NT2/D1 (cell line): ENCODE measurements at regions not wholly inside any gene's neighbourhood (a gene's known extent, or its start where the extent isn't known, plus 50 kb on each side); places are given as distances from the start of the nearest gene placed in this dataset.
"Not testable (repeated sequence)": the region's sequence is repeated elsewhere in the genome, so short reads cannot be mapped to it uniquely, and the experiment has no call there.

Experiments
- DNase-seq: peaks from one replicate; pipeline ENCODE4 v3.0.0-alpha.2; 2011; ENCODE audit warnings: low read depth, low spot score
- H3K27me3 ChIP-seq: 2 replicates; pipeline ENCODE4 v1.6.0; 2011; ENCODE audit warnings: mild to moderate bottlenecking; ENCODE audit not compliant: insufficient read length, insufficient read depth
- H3K36me3 ChIP-seq: 2 replicates; pipeline ENCODE4 v1.6.1; 2011; ENCODE audit warnings: mild to moderate bottlenecking, low read length, mixed read lengths; ENCODE audit not compliant: insufficient read depth, insufficient read length
- H3K4me1 ChIP-seq: 2 replicates; pipeline ENCODE4 v1.5.1; 2011; ENCODE audit not compliant: insufficient read depth, insufficient read length
- H3K4me3 ChIP-seq: 2 replicates; pipeline ENCODE4 v1.5.1; 2011; ENCODE audit warnings: low read depth; ENCODE audit not compliant: insufficient read length
- H3K9ac ChIP-seq: 2 replicates; pipeline ENCODE4 v1.6.0; 2011; ENCODE audit warnings: low read depth; ENCODE audit not compliant: insufficient read length
- H3K9me3 ChIP-seq: 2 replicates; pipeline ENCODE4 v1.5.1; 2011; ENCODE audit warnings: mild to moderate bottlenecking, low read length; ENCODE audit not compliant: insufficient read depth

DNA sequence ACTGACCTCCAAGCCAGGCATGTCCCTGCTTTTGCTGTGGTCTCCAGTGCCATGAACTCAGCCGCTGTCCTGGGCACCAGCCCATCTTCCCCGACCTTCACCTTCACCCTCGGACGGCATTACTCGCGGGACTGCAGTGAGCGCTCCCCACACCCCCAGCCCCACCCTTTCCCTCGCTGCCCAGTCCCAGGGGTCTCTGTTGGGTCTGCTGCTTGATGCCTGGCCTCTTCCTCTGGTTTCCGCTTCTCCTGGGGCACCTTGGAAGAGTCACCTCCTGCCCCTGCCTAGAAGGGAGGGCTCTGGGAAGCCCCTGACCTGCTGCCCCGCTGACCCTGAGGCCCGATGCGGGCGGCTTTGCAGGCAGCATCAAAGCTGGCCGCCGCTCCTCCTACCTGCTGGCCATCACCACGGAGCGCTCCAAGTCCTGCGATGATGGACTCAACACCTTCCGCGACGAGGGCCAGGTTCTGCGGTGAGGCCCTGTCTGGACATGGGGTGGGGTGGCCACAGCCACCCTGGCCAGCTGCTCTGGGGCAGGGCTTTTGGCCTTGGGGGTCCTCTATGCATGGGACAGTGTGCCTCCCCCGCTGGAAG lies 102.3 kb downstream of the ZNF267 start:
- not testable (repeated sequence) for H3K9ac ChIP-seq, H3K9me3 ChIP-seq, H3K36me3 ChIP-seq

DNA sequence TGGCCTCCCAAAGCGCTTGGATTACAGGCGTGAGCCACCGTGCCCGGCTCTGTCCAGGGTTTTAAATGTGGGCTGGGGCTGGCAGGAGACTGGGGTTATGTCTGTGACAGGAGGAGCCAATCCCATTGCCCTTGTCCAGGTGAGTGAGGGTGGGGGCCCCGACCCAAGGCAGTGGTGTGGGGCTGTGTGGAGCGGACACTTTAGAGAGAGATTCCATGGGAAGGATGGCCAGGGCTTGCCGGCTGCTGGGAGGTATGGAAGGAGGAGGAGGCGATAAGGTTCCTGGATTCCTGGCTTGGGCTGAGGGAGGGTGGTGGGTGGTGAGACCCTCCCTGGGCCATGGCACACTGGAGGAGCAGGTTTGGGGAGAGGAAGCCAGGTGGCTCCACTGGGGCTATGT lies 104.9 kb downstream of the ZNF267 start:
- not testable (repeated sequence) for H3K27me3 ChIP-seq, H3K36me3 ChIP-seq, DNase-seq, H3K9me3 ChIP-seq, H3K4me1 ChIP-seq, H3K4me3 ChIP-seq, H3K9ac ChIP-seq

More for the DNA sequence above, 102.3 kb downstream of the ZNF267 start:
- H3K4me1 ChIP-seq, H3K27me3 ChIP-seq, DNase-seq, H3K4me3 ChIP-seq: not testable (repeated sequence)

DNA sequence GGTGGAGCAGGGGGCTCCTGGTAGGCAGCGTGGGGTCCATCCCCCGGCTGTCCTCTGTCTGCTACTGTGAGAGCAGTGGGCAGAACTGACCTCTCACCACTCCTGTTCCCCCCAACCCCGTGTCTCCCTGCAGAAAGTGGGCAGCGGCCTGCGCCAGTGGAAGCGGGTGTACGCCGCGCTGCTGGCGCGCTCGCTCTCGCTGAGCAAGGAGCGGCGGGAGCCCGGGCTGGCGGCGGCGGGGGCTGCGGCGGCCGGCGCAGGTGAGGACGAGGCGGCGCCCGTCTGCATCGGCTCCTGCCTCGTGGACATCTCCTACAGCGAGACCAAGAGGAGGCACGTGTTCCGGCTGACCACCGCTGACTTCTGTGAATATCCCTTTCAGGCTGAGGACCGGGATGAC lies 108.1 kb downstream of the ZNF267 start:
- H3K9ac ChIP-seq, H3K4me3 ChIP-seq, DNase-seq, H3K4me1 ChIP-seq, H3K9me3 ChIP-seq, H3K36me3 ChIP-seq, H3K27me3 ChIP-seq: not testable (repeated sequence)

DNA sequence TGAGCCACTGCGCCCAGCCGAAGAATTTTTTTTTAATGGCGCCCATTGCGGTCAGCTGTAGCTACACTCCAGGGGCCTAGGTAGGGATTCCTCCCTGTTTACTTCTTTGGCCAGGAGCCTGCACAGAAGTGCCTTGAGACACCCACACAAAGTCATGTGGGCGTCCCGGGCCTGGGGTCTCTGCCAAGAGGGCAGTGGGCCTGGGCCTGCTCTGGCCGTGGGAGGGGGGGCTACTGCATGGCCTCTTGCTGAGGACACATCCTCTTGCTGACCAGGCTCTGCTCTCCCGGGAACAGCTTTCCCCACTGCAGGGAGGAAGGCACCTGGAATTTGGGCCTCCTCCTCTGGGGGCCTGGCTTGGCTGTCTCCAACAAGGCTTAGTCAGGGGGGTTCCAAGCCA lies 109.4 kb downstream of the ZNF267 start:
- H3K4me3 ChIP-seq, H3K27me3 ChIP-seq, H3K4me1 ChIP-seq, H3K9ac ChIP-seq, DNase-seq, H3K9me3 ChIP-seq, H3K36me3 ChIP-seq: not testable (repeated sequence)

DNA sequence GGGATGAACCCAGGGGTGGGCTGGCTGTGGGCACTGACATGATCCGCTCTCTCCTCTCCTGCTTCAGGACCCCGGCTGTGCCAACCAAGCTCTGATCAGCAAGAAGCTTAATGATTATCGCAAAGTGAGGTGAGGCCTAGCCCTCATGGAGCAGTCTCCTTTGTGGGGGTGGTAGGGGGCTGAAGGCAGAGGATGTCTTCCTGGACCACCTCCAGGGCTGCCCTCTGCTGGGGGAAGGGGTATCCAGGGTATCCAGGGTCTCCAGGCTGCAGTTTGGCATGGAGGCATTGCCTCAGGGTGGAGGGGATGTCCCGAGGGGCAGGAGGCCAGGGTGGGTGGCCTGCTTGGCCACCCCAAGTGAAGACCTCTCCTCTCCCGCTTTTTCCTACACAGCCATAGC lies 110.1 kb downstream of the ZNF267 start:
- not testable (repeated sequence) for H3K4me1 ChIP-seq, H3K9me3 ChIP-seq, H3K4me3 ChIP-seq, H3K9ac ChIP-seq, H3K27me3 ChIP-seq, H3K36me3 ChIP-seq, DNase-seq

DNA sequence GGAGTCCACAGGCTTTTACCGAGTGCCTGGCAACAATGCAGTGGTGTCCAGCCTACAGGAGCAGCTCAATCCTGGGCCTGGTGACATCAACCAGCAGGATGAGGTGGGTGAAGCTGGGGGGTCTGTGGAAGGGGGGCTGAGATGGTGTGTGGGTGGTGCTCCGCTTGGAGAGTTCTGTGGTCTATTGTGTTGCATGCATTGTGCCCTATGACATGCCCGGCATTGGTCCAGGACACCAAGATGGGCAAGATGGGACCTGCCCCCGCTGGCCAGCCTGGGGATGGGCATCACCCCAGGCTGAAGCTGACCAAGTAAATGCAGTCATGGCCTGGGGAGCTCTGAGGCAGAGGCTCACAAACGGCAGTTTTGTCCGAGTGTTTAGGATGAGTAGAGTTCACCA lies 113.3 kb downstream of the ZNF267 start:
- H3K9me3 ChIP-seq, H3K4me1 ChIP-seq, H3K9ac ChIP-seq, H3K4me3 ChIP-seq, H3K36me3 ChIP-seq, H3K27me3 ChIP-seq, DNase-seq: not testable (repeated sequence)

DNA sequence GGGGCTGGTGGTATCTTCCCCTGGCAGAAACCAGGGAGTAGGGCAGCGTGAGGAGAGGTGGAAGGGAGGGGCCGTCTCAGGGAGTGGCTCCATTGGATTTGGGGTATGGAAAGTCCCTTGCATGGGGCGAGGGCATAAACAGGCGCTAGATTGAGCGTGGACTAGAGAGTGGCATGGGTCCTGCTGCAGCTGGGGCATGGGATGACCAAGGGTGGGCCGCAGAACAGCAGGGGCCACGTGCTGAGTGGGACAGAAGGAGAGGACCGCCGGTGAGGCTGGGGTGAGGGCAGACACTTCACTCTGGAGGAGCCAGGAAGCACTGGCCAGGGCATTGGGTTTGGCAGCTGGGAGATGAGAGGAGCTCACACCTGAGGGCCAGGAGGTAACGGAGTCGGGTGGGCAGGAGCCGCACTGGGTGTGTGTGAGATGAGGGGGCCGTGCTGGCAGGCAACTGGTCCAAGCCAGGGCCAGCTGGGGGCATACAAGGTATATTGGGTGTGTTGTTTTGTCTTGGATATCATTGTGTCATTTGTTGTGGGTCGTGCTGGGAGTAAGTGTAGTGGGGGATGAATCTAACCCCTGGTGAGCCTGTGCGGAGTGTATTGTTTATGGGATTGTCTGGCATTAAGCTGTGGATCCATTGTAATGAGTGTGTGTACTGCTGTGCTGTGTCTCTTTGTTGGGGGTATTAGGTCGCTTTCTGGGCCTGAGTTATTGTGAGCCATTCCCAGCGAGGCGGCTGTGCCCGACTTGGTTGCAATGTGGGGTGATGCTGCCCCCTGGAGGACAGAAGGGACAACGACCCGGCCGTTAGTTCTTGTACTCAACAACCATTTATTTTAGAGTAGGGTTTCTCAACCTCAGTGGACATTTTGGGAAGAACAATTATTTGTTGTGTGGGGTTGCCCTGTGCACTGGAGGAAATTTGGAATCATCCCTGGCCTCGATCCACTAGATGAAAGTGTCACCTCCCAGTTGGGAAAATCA lies 115.3 kb downstream of the ZNF267 start:
- H3K9me3 ChIP-seq, DNase-seq, H3K4me3 ChIP-seq, H3K9ac ChIP-seq, H3K4me1 ChIP-seq, H3K36me3 ChIP-seq, H3K27me3 ChIP-seq: not testable (repeated sequence)

DNA sequence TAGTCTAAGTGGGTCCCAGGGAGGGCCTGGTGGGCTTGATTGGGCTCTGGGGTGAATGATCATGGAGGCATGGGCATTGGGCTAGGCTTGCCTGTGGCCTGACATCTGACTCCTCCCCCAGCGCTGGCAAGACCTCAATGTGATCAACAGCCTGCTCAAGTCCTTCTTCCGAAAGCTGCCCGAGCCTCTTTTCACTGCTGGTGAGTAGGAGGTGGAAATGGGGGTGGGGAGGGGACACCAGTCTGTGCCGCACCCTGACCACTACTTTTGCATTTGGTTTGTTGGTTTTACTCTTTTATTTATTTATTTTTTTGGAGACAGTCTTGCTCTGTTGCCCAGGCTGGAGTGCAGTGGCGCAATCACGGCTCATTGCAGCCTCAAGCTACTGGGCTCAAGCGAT lies 116.7 kb downstream of the ZNF267 start:
- H3K9me3 ChIP-seq, H3K4me3 ChIP-seq, DNase-seq, H3K4me1 ChIP-seq, H3K36me3 ChIP-seq, H3K9ac ChIP-seq, H3K27me3 ChIP-seq: not testable (repeated sequence)

DNA sequence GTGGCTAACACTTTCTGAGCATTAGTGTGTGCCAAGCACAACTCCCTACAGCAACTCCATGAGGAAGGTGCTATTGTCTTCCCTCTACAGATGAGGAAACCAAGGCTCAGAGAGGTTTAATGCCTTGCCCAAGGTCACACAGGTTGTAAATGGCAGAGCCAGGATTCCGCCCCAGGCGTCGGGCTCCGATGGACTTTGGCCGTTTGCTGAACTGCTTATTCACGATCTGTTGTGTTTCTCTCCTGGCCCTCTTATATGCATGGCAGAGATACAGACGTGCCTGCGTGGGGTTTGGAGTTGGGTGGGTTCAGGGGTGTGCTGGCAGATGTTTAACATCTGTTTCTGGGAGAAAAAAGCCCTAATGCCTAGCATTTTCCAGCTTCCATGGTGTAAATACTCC lies 117.4 kb downstream of the ZNF267 start:
- DNase-seq, H3K9me3 ChIP-seq, H3K4me1 ChIP-seq, H3K27me3 ChIP-seq, H3K36me3 ChIP-seq, H3K4me3 ChIP-seq, H3K9ac ChIP-seq: not testable (repeated sequence)

DNA sequence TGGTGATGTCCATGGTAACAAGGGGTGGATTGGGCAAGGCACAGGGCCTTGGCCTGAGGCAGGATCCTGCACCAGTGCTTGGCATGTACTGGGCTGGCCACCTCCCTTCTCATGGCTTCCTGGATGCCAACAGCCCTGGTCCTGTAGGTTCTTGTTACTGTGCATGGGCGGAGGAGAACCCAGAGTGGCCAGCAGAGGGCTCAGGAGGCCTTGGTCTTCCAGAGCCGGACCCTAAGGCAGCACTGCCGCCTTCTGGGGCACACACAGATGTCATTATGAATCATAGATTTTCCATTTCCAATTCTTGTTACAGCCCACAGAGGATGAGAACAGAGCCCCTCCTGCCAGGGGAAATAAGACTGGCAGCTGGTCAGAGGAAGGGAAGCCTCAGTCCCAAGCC lies 122.7 kb downstream of the ZNF267 start:
- H3K4me3 ChIP-seq, H3K27me3 ChIP-seq, H3K9me3 ChIP-seq, DNase-seq, H3K36me3 ChIP-seq, H3K4me1 ChIP-seq, H3K9ac ChIP-seq: not testable (repeated sequence)

DNA sequence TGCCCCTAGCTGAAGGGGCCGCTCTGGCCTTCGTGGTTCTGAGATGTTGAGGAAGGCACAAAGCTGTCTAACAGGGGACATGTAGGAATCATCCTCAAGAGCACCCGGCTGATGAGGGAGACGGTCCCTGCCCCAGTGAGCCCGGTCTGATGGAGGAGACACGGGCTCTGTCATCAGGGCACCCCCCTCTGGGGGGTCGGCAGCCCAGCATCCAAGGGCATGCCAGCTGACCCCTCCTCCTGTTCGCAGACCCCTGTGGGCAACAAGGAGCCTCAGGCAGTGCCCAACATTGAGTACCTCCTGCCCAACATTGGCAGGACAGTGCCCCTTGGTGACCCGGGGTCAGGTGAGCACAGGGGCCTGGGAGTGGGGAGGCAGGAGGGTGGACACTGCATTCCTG lies 128.9 kb downstream of the ZNF267 start:
- H3K4me3 ChIP-seq, H3K36me3 ChIP-seq, H3K9me3 ChIP-seq, H3K27me3 ChIP-seq, H3K4me1 ChIP-seq, DNase-seq, H3K9ac ChIP-seq: not testable (repeated sequence)

DNA sequence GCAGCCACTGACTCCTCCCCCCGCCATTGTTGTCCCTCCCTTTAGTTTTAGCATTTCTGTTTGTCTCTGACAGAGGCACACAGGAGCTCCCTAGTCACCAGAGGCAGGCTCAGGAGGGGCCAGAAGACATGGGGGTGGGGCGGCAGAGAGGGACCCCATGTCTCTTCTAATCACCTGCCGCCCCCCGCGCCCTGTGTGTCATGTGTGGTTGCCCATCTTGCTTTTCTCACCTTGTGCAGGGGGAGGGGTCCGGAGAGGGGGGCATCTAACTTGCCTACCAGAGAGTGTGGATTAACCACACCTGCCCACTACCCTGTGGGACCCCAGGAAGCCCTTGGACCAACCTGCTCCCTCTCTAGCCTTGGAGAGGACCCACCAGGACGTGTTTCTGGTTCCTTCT lies 130.2 kb downstream of the ZNF267 start:
- not testable (repeated sequence) for H3K27me3 ChIP-seq, DNase-seq, H3K4me3 ChIP-seq, H3K4me1 ChIP-seq, H3K9ac ChIP-seq, H3K9me3 ChIP-seq, H3K36me3 ChIP-seq
